ENCODE measurements at regions not wholly inside any gene's neighbourhood (a gene's known extent, or its start where the extent isn't known, plus 50 kb on each side); places are given as distances from the start of the nearest gene placed in this dataset.

DNA sequence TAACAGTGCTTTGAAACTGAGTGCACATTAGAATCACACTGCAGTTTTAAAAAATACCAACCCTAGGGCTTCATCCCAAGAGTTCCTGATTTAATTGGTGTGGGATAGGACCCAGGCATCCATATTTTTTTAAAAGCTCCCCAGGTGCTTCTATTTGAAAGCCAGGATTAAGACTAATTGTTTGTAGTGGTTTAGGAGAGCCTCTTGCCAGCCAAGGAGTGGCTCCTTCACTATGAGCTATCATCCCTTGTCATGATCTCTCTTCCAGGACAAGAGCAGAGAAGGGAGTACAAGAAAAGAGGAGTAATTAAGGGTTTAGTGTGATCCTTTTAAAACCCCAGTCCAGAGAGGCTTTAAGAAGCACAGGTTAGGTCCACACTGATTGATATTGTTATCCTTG is 178.0 kb downstream of the CAND1 start:
- Histone ChIP-seq H3K79me2 (ENCODE audit: insufficient read depth, low read length) (no peaks in the 10 kb centered on the region), H3K4me2 (ENCODE audit: low read length) (no peak overlapping the region), H2AFZ (ENCODE audit: low read length) (no peak overlapping the region), H3K4me1 (ENCODE audit: insufficient read depth, low read length, severe bottlenecking) (peaks cover 22% of the 10 kb centered on the region), H3K9ac (ENCODE audit: low read length) (no peak overlapping the region), H3F3A (ENCODE audit: insufficient read depth, low read length) (no peaks in the 10 kb centered on the region), H3K27me3 (ENCODE audit: insufficient read depth, low read length) (no peaks in the 10 kb centered on the region), H3K9me2 (ENCODE audit: low read depth, low read length) (no peaks in the 10 kb centered on the region), H4K20me1 (ENCODE audit: insufficient read depth, low read length) (no peaks in the 10 kb centered on the region), H3K9me3 (ENCODE audit: low read length) (0 out of 2 replicates have a peak, but pooled peaks cover 3% of the 10 kb centered on the region), H3K4me3 (ENCODE audit: low read depth, low read length, poor library complexity, severe bottlenecking) (no peak overlapping the region), H3K27ac (ENCODE audit: low read depth, low read length, poor library complexity, severe bottlenecking) (no peak overlapping the region), H3K36me3 (ENCODE audit: insufficient read depth, low read length) (no peaks in the 10 kb centered on the region)
- TF ChIP-seq, protein P1, sequence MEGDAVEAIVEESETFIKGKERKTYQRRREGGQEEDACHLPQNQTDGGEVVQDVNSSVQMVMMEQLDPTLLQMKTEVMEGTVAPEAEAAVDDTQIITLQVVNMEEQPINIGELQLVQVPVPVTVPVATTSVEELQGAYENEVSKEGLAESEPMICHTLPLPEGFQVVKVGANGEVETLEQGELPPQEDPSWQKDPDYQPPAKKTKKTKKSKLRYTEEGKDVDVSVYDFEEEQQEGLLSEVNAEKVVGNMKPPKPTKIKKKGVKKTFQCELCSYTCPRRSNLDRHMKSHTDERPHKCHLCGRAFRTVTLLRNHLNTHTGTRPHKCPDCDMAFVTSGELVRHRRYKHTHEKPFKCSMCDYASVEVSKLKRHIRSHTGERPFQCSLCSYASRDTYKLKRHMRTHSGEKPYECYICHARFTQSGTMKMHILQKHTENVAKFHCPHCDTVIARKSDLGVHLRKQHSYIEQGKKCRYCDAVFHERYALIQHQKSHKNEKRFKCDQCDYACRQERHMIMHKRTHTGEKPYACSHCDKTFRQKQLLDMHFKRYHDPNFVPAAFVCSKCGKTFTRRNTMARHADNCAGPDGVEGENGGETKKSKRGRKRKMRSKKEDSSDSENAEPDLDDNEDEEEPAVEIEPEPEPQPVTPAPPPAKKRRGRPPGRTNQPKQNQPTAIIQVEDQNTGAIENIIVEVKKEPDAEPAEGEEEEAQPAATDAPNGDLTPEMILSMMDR (IDR thresholded peaks at IDR 0.05; ENCODE audit: low read length) = no peak
- no peak for TF ChIP-seq EZH2 (IDR thresholded peaks at IDR 0.05; ENCODE audit: borderline replicate concordance, low read length)

DNA sequence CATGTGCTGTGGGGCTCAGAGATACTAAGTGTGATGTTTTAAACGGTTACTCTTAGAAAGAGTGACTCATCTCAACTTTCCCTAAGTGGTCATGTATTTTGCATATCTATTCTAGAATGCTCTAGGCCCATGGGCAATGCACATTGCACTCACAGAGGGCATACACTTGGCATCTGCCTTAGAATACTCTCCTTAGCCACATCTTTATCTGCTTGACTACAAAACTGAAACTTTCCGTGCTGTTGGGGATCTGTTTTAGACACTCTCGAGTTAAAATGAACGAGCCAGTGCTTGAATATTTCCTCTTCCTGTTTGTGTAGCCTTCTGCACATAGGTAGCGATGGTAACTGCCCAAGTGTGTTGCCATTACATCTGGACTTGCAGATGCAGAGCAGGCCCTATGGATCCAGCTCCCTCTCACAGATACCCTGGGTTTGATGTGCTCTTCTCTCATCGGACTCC is 180.5 kb downstream of the CAND1 start:
- H3K4me1 ChIP-seq (ENCODE audit: insufficient read depth, low read length, severe bottlenecking) = peaks cover 20% of the 10 kb centered on the region
- peak overlapping the region; percentile 69 for H3K27ac ChIP-seq (ENCODE audit: low read depth, low read length, poor library complexity, severe bottlenecking)
- no peak overlapping the region for H2AFZ ChIP-seq (ENCODE audit: low read length)
- no peaks in the 10 kb centered on the region for H4K20me1 ChIP-seq (ENCODE audit: insufficient read depth, low read length)
- TF ChIP-seq, protein P1 (IDR thresholded peaks at IDR 0.05; ENCODE audit: low read length) = no peak
- no peak for TF ChIP-seq EZH2 (IDR thresholded peaks at IDR 0.05; ENCODE audit: borderline replicate concordance, low read length)
- no peaks in the 10 kb centered on the region for H3K36me3 ChIP-seq (ENCODE audit: insufficient read depth, low read length)
- no peaks in the 10 kb centered on the region for H3K27me3 ChIP-seq (ENCODE audit: insufficient read depth, low read length)
- no peak overlapping the region for H3K4me3 ChIP-seq (ENCODE audit: low read depth, low read length, poor library complexity, severe bottlenecking)
- no peak overlapping the region for H3K9ac ChIP-seq (ENCODE audit: low read length)
- H3K9me2 ChIP-seq (ENCODE audit: low read depth, low read length) = no peaks in the 10 kb centered on the region
- no peaks in the 10 kb centered on the region for H3K79me2 ChIP-seq (ENCODE audit: insufficient read depth, low read length)
- no peaks in the 10 kb centered on the region for H3F3A ChIP-seq (ENCODE audit: insufficient read depth, low read length)
- no peak overlapping the region for H3K4me2 ChIP-seq (ENCODE audit: low read length)
- H3K9me3 ChIP-seq (ENCODE audit: low read length) = 0 out of 2 replicates have a peak, but pooled peaks cover 3% of the 10 kb centered on the region

DNA sequence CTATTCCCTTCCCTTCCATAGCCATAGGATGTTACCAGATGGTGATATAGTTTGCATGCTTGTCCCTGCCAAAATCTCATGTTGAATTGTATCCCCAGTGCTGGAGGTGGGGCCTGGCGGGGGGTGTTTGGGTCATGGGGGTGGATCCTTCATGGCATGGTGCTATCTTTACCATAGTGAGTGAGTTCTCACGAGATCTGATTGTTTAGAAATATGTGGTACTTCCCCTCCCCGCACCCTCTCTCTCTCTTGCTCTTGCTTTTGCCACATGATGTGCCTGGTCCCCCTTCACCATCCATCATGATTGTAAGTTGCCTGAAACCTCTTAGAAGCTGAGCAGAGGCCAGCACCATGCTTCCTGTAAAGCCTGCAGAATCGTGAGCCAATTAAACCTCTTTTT is 181.3 kb downstream of the CAND1 start:
- Histone ChIP-seq H3K4me1 (ENCODE audit: insufficient read depth, low read length, severe bottlenecking) (peaks cover 20% of the 10 kb centered on the region), H3K9ac (ENCODE audit: low read length) (no peak overlapping the region), H3K27me3 (ENCODE audit: insufficient read depth, low read length) (no peaks in the 10 kb centered on the region), H3K36me3 (ENCODE audit: insufficient read depth, low read length) (no peaks in the 10 kb centered on the region), H2AFZ (ENCODE audit: low read length) (no peak overlapping the region), H3K4me2 (ENCODE audit: low read length) (no peak overlapping the region), H3K4me3 (ENCODE audit: low read depth, low read length, poor library complexity, severe bottlenecking) (no peak overlapping the region), H4K20me1 (ENCODE audit: insufficient read depth, low read length) (no peaks in the 10 kb centered on the region), H3K9me3 (ENCODE audit: low read length) (0 out of 2 replicates have a peak, but pooled peaks cover 3% of the 10 kb centered on the region), H3K9me2 (ENCODE audit: low read depth, low read length) (no peaks in the 10 kb centered on the region), H3K79me2 (ENCODE audit: insufficient read depth, low read length) (no peaks in the 10 kb centered on the region), H3F3A (ENCODE audit: insufficient read depth, low read length) (no peaks in the 10 kb centered on the region), H3K27ac (ENCODE audit: low read depth, low read length, poor library complexity, severe bottlenecking) (peak overlapping the region; percentile 69)
- no peak for TF ChIP-seq EZH2 (IDR thresholded peaks at IDR 0.05; ENCODE audit: borderline replicate concordance, low read length)
- TF ChIP-seq, protein P1 (IDR thresholded peaks at IDR 0.05; ENCODE audit: low read length) = no peak
